Dermis blood vessel endothelial cell (primary cell): ENCODE measurements at regions not wholly inside any gene's neighbourhood (a gene's known extent, or its start where the extent isn't known, plus 50 kb on each side); places are given as distances from the start of the nearest gene placed in this dataset.
A peak's percentile ranks its signal among the peaks of the same experiment; 100 is the strongest.

Experiments used
- DNase-seq: peaks from one replicate; pipeline ENCODE4 v3.0.0; 2010

- DNase-seq, result no peak
These were observed 50.3 kb upstream of the DPH6 start for GRCh38 chr15:35596285-35596684.

- DNase-seq, result no peak
These were observed 56.9 kb upstream of the DPH6 start for GRCh38 chr15:35602836-35603235.

GRCh38 chr15:35603301-35603700 lies 57.3 kb upstream of the DPH6 start:
- DNase-seq, result peak; percentile 38

- DNase-seq, result no peak
These were observed 57.9 kb upstream of the DPH6 start for GRCh38 chr15:35603856-35604255.

GRCh38 chr15:35605764-35606449 lies 59.9 kb upstream of the DPH6 start:
- DNase-seq, result no peak

- no peak for DNase-seq
These were observed 60.5 kb upstream of the DPH6 start for GRCh38 chr15:35606450-35606779.

GRCh38 chr15:35616498-35617271 lies 70.7 kb upstream of the DPH6 start:
- DNase-seq, result no peak

GRCh38 chr15:35618260-35619188 lies 72.6 kb upstream of the DPH6 start:
- peak; percentile 19 for DNase-seq

GRCh38 chr15:35622641-35623340 lies 76.8 kb upstream of the DPH6 start:
- DNase-seq, result no peak

GRCh38 chr15:35624881-35625280 lies 78.9 kb upstream of the DPH6 start:
- DNase-seq, result no peak

- no peak for DNase-seq
These were observed 80.8 kb upstream of the DPH6 start for GRCh38 chr15:35626571-35627318.

GRCh38 chr15:35627696-35628095 lies 81.7 kb upstream of the DPH6 start:
- no peak for DNase-seq

- no peak for DNase-seq
These were observed 83.8 kb upstream of the DPH6 start for GRCh38 chr15:35629766-35630165.

GRCh38 chr15:35630532-35630931 lies 84.6 kb upstream of the DPH6 start:
- no peak for DNase-seq

GRCh38 chr15:35630985-35631384 lies 85.0 kb upstream of the DPH6 start:
- DNase-seq, result no peak

GRCh38 chr15:35633677-35634076 lies 87.7 kb upstream of the DPH6 start:
- no peak for DNase-seq

- DNase-seq, result no peak
These were observed 100.8 kb upstream of the DPH6 start for GRCh38 chr15:35646790-35647189.

- DNase-seq, result no peak
These were observed 101.3 kb upstream of the DPH6 start for GRCh38 chr15:35647303-35647702.

GRCh38 chr15:35648941-35649340 lies 103.0 kb upstream of the DPH6 start:
- DNase-seq, result no peak

GRCh38 chr15:35649575-35649974 lies 103.6 kb upstream of the DPH6 start:
- no peak for DNase-seq

- no peak for DNase-seq
These were observed 108.4 kb upstream of the DPH6 start for GRCh38 chr15:35654332-35654731.
